GM12878 (cell line): ENCODE measurements at regions not wholly inside any gene's neighbourhood (a gene's known extent, or its start where the extent isn't known, plus 50 kb on each side); places are given as distances from the start of the nearest gene placed in this dataset.

Experiments used
- GABPA ChIP-seq: IDR thresholded peaks from 2 replicates; pipeline ENCODE4 v1.6.1; 2014; ENCODE audit warnings: antibody characterized with exemption, low read depth, mild to moderate bottlenecking, inconsistent platforms
- MYC ChIP-seq: IDR thresholded peaks from 2 replicates; pipeline ENCODE4 v1.6.1; 2011; ENCODE audit warnings: mild to moderate bottlenecking, low read length, moderate library complexity, inconsistent platforms; ENCODE audit not compliant: insufficient read depth, insufficient replicate concordance, insufficient read length, severe bottlenecking
- POLR2A ChIP-seq: IDR thresholded peaks from 2 replicates; pipeline ENCODE4 v1.6.1; 2011; ENCODE audit warnings: low read depth, mild to moderate bottlenecking, low read length
- ZZZ3 ChIP-seq: IDR thresholded peaks from 2 replicates; pipeline ENCODE4 v1.6.1; 2011; ENCODE audit warnings: low read depth; ENCODE audit not compliant: control insufficient read depth, insufficient read length
- TF ChIP-seq, protein P1 (sequence below): fragments of 150-350 bp; IDR thresholded peaks from 2 replicates; pipeline ENCODE4 v1.6.1; 2016; ENCODE audit warnings: low read depth, low read length
- TF ChIP-seq, protein P2 (sequence below): IDR thresholded peaks from 2 replicates; pipeline ENCODE4 v1.6.1; 2011; ENCODE audit warnings: mild to moderate bottlenecking, low read depth, low read length, moderate library complexity; ENCODE audit not compliant: insufficient replicate concordance

GRCh38 chr5:4781299-4781698 lies 358.8 kb upstream of the ADAMTS16 start:
- TF ChIP-seq, protein P1, sequence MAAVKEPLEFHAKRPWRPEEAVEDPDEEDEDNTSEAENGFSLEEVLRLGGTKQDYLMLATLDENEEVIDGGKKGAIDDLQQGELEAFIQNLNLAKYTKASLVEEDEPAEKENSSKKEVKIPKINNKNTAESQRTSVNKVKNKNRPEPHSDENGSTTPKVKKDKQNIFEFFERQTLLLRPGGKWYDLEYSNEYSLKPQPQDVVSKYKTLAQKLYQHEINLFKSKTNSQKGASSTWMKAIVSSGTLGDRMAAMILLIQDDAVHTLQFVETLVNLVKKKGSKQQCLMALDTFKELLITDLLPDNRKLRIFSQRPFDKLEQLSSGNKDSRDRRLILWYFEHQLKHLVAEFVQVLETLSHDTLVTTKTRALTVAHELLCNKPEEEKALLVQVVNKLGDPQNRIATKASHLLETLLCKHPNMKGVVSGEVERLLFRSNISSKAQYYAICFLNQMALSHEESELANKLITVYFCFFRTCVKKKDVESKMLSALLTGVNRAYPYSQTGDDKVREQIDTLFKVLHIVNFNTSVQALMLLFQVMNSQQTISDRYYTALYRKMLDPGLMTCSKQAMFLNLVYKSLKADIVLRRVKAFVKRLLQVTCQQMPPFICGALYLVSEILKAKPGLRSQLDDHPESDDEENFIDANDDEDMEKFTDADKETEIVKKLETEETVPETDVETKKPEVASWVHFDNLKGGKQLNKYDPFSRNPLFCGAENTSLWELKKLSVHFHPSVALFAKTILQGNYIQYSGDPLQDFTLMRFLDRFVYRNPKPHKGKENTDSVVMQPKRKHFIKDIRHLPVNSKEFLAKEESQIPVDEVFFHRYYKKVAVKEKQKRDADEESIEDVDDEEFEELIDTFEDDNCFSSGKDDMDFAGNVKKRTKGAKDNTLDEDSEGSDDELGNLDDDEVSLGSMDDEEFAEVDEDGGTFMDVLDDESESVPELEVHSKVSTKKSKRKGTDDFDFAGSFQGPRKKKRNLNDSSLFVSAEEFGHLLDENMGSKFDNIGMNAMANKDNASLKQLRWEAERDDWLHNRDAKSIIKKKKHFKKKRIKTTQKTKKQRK = no peak
- TF ChIP-seq, protein P2, sequence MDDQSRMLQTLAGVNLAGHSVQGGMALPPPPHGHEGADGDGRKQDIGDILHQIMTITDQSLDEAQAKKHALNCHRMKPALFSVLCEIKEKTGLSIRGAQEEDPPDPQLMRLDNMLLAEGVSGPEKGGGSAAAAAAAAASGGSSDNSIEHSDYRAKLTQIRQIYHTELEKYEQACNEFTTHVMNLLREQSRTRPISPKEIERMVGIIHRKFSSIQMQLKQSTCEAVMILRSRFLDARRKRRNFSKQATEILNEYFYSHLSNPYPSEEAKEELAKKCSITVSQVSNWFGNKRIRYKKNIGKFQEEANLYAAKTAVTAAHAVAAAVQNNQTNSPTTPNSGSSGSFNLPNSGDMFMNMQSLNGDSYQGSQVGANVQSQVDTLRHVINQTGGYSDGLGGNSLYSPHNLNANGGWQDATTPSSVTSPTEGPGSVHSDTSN = no peak
- TF ChIP-seq POLR2A (no peak), MYC (no peak), ZZZ3 (no peak), GABPA (no peak)
